Activated naive CD8-positive, alpha-beta T cell treated with anti-CD3 and anti-CD28 coated beads, Interleukin-2, amount 50 U/mL, for 24 hours (primary cell): ENCODE measurements at regions not wholly inside any gene's neighbourhood (a gene's known extent, or its start where the extent isn't known, plus 50 kb on each side); places are given as distances from the start of the nearest gene placed in this dataset.
"Not testable (repeated sequence)": the region's sequence is repeated elsewhere in the genome, so short reads cannot be mapped to it uniquely, and the experiment has no call there.

Experiments used
- ATAC-seq: fragments of 150-1000 bp; cut with Tn5 transposase; one replicate; pipeline ENCODE4 v1.10.0; 2021
- DNase-seq: peaks from one replicate; pipeline ENCODE4 v3.0.0; 2021
- H3K27ac Mint-ChIP-seq: one replicate; pipeline ENCODE4 v1.8.0; 2021; ENCODE audit warnings: mild to moderate bottlenecking, mixed read lengths
- H3K27me3 Mint-ChIP-seq: one replicate; pipeline ENCODE4 v1.8.0; 2021; ENCODE audit warnings: mixed read lengths
- H3K36me3 Mint-ChIP-seq: one replicate; pipeline ENCODE4 v1.8.0; 2021; ENCODE audit warnings: low read depth, mixed read lengths
- H3K4me1 Mint-ChIP-seq: one replicate; pipeline ENCODE4 v1.8.0; 2021; ENCODE audit warnings: mixed read lengths
- H3K4me3 Mint-ChIP-seq: one replicate; pipeline ENCODE4 v1.8.0; 2021; ENCODE audit warnings: mild to moderate bottlenecking, moderate library complexity, mixed read lengths
- H3K9me3 Mint-ChIP-seq: one replicate; pipeline ENCODE4 v1.8.0; 2021; ENCODE audit warnings: mixed read lengths

- no peak overlapping the region for H3K4me3 Mint-ChIP-seq
- H3K27ac Mint-ChIP-seq, result no peak overlapping the region
- H3K36me3 Mint-ChIP-seq, result no peaks in the 10 kb centered on the region
- DNase-seq (no peak), ATAC-seq (no peak)
- no peaks in the 10 kb centered on the region for H3K27me3 Mint-ChIP-seq
- no peaks in the 10 kb centered on the region for H3K4me1 Mint-ChIP-seq
- H3K9me3 Mint-ChIP-seq, result peaks cover 10% of the 10 kb centered on the region
Observed at GRCh38 chr18:38239606-38240005, 674.0 kb upstream of the CELF4 start.

- Mint-ChIP-seq H3K27me3 (no peaks in the 10 kb centered on the region), H3K9me3 (peaks cover 7% of the 10 kb centered on the region), H3K27ac (no peak overlapping the region), H3K36me3 (no peaks in the 10 kb centered on the region), H3K4me1 (no peaks in the 10 kb centered on the region), H3K4me3 (no peak overlapping the region)
- no peak for DNase-seq
- no peak for ATAC-seq
Observed at GRCh38 chr18:38237796-38238195, 672.2 kb upstream of the CELF4 start.

- no peaks in the 10 kb centered on the region for H3K27me3 Mint-ChIP-seq
- DNase-seq (no peak), ATAC-seq (no peak)
- no peaks in the 10 kb centered on the region for H3K4me1 Mint-ChIP-seq
- no peak overlapping the region for H3K27ac Mint-ChIP-seq
- no peak overlapping the region for H3K4me3 Mint-ChIP-seq
- peaks cover 4% of the 10 kb centered on the region for H3K9me3 Mint-ChIP-seq
- H3K36me3 Mint-ChIP-seq, result no peaks in the 10 kb centered on the region
Observed at GRCh38 chr18:38221476-38222100, 656.0 kb upstream of the CELF4 start.

- no peak for ATAC-seq
- H3K27me3 Mint-ChIP-seq, result no peaks in the 10 kb centered on the region
- DNase-seq, result no peak
- H3K4me1 Mint-ChIP-seq, result no peaks in the 10 kb centered on the region
- no peaks in the 10 kb centered on the region for H3K36me3 Mint-ChIP-seq
- H3K4me3 Mint-ChIP-seq, result no peak overlapping the region
- H3K9me3 Mint-ChIP-seq, result peaks cover 5% of the 10 kb centered on the region
- no peak overlapping the region for H3K27ac Mint-ChIP-seq
Observed at GRCh38 chr18:38198956-38199355, 633.4 kb upstream of the CELF4 start.

GRCh38 chr18:38198526-38198925 is 632.9 kb upstream of the CELF4 start:
- ATAC-seq (no peak), DNase-seq (no peak)
- H3K36me3 Mint-ChIP-seq, result no peaks in the 10 kb centered on the region
- no peak overlapping the region for H3K27ac Mint-ChIP-seq
- no peaks in the 10 kb centered on the region for H3K27me3 Mint-ChIP-seq
- H3K4me3 Mint-ChIP-seq, result no peak overlapping the region
- H3K4me1 Mint-ChIP-seq, result no peaks in the 10 kb centered on the region
- peaks cover 5% of the 10 kb centered on the region for H3K9me3 Mint-ChIP-seq

GRCh38 chr18:38186491-38186890 is 620.9 kb upstream of the CELF4 start:
- no peak for DNase-seq

GRCh38 chr18:38174594-38174993 is 609.0 kb upstream of the CELF4 start:
- Mint-ChIP-seq H3K27ac (no peak overlapping the region), H3K36me3 (no peaks in the 10 kb centered on the region), H3K4me3 (no peak overlapping the region), H3K4me1 (no peaks in the 10 kb centered on the region), H3K9me3 (peaks cover 20% of the 10 kb centered on the region), H3K27me3 (no peaks in the 10 kb centered on the region)
- DNase-seq (no peak), ATAC-seq (no peak)

More at GRCh38 chr18:38186491-38186890, 620.9 kb upstream of the CELF4 start:
- H3K9me3 Mint-ChIP-seq, result peaks cover 14% of the 10 kb centered on the region
- H3K4me1 Mint-ChIP-seq, result no peaks in the 10 kb centered on the region
- no peaks in the 10 kb centered on the region for H3K27me3 Mint-ChIP-seq
- ATAC-seq, result no peak
- H3K27ac Mint-ChIP-seq, result no peak overlapping the region
- H3K36me3 Mint-ChIP-seq, result no peaks in the 10 kb centered on the region
- no peak overlapping the region for H3K4me3 Mint-ChIP-seq

- Mint-ChIP-seq H3K27ac (no peak overlapping the region), H3K36me3 (no peaks in the 10 kb centered on the region), H3K9me3 (peaks cover 17% of the 10 kb centered on the region), H3K27me3 (no peaks in the 10 kb centered on the region), H3K4me1 (no peaks in the 10 kb centered on the region), H3K4me3 (no peak overlapping the region)
- DNase-seq (no peak), ATAC-seq (no peak)
Observed at GRCh38 chr18:38174173-38174572, 608.6 kb upstream of the CELF4 start.

GRCh38 chr18:38170845-38171244 is 605.2 kb upstream of the CELF4 start:
- Mint-ChIP-seq H3K9me3 (peaks cover 17% of the 10 kb centered on the region), H3K4me1 (no peaks in the 10 kb centered on the region), H3K36me3 (no peaks in the 10 kb centered on the region), H3K27ac (no peak overlapping the region), H3K4me3 (no peak overlapping the region), H3K27me3 (no peaks in the 10 kb centered on the region)
- no peak for ATAC-seq
- no peak for DNase-seq

GRCh38 chr18:38167623-38168022 is 602.0 kb upstream of the CELF4 start:
- DNase-seq, result no peak
- Mint-ChIP-seq H3K27me3 (no peaks in the 10 kb centered on the region), H3K9me3 (peaks cover 9% of the 10 kb centered on the region), H3K36me3 (no peaks in the 10 kb centered on the region), H3K4me3 (no peak overlapping the region), H3K27ac (no peak overlapping the region), H3K4me1 (no peaks in the 10 kb centered on the region)
- ATAC-seq, result no peak

- not testable (repeated sequence) for H3K4me1 Mint-ChIP-seq, ATAC-seq, DNase-seq, H3K27me3 Mint-ChIP-seq, H3K4me3 Mint-ChIP-seq, H3K36me3 Mint-ChIP-seq, H3K27ac Mint-ChIP-seq
- H3K9me3 Mint-ChIP-seq, result peaks cover 16% of the 10 kb centered on the region
Observed at GRCh38 chr18:38153116-38153515, 587.5 kb upstream of the CELF4 start.

GRCh38 chr18:38116716-38117115 is 551.1 kb upstream of the CELF4 start:
- Mint-ChIP-seq H3K4me3 (no peak overlapping the region), H3K27me3 (no peaks in the 10 kb centered on the region), H3K36me3 (no peaks in the 10 kb centered on the region), H3K27ac (no peak overlapping the region), H3K9me3 (peaks cover under 1% of the 10 kb centered on the region), H3K4me1 (no peaks in the 10 kb centered on the region)
- DNase-seq, result no peak
- ATAC-seq, result no peak

GRCh38 chr18:38115201-38115600 is 549.6 kb upstream of the CELF4 start:
- ATAC-seq, result no peak
- DNase-seq, result no peak
- no peaks in the 10 kb centered on the region for H3K36me3 Mint-ChIP-seq
- no peaks in the 10 kb centered on the region for H3K4me1 Mint-ChIP-seq
- no peak overlapping the region for H3K27ac Mint-ChIP-seq
- H3K9me3 Mint-ChIP-seq, result peaks cover 8% of the 10 kb centered on the region
- no peak overlapping the region for H3K4me3 Mint-ChIP-seq
- no peaks in the 10 kb centered on the region for H3K27me3 Mint-ChIP-seq

- no peak overlapping the region for H3K27ac Mint-ChIP-seq
- no peaks in the 10 kb centered on the region for H3K27me3 Mint-ChIP-seq
- peaks cover 6% of the 10 kb centered on the region for H3K9me3 Mint-ChIP-seq
- H3K4me3 Mint-ChIP-seq, result no peak overlapping the region
- H3K36me3 Mint-ChIP-seq, result no peaks in the 10 kb centered on the region
- DNase-seq, result no peak
- ATAC-seq, result no peak
- no peaks in the 10 kb centered on the region for H3K4me1 Mint-ChIP-seq
Observed at GRCh38 chr18:38087538-38087937, 521.9 kb upstream of the CELF4 start.

GRCh38 chr18:38081516-38081915 is 515.9 kb upstream of the CELF4 start:
- no peak overlapping the region for H3K4me3 Mint-ChIP-seq
- ATAC-seq, result no peak
- H3K4me1 Mint-ChIP-seq, result no peaks in the 10 kb centered on the region
- no peaks in the 10 kb centered on the region for H3K36me3 Mint-ChIP-seq
- no peaks in the 10 kb centered on the region for H3K27me3 Mint-ChIP-seq
- H3K27ac Mint-ChIP-seq, result no peak overlapping the region
- peaks cover 6% of the 10 kb centered on the region for H3K9me3 Mint-ChIP-seq
- no peak for DNase-seq

GRCh38 chr18:38077229-38077628 is 511.6 kb upstream of the CELF4 start:
- no peak for ATAC-seq
- Mint-ChIP-seq H3K9me3 (peaks cover 3% of the 10 kb centered on the region), H3K4me1 (no peaks in the 10 kb centered on the region), H3K36me3 (no peaks in the 10 kb centered on the region), H3K27me3 (no peaks in the 10 kb centered on the region), H3K4me3 (no peak overlapping the region), H3K27ac (no peak overlapping the region)
- no peak for DNase-seq
